ENCODE measurements at regions not wholly inside any gene's neighbourhood (a gene's known extent, or its start where the extent isn't known, plus 50 kb on each side); places are given as distances from the start of the nearest gene placed in this dataset.

DNA sequence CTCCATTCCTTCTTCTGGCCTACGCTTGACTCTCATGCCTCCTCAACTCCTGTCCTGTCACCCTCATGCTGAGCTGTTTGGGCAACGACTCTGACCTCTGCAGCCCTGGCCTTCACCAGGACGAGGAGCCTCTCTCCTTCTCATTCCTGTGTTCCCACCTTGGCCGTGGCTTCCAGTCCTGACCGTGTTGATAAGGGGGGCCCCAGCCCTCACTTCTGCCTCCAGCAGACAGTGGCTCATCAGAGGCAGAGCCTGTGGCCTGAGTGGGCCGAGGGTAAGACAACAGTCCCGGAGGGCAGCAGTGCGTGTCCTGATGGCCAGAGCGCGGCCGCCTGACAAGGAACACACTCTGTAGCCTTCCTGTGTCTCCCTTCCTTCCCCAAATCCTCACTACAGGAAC is 61.7 kb upstream of the UBE3C start:
- TF ChIP-seq, protein P1, sequence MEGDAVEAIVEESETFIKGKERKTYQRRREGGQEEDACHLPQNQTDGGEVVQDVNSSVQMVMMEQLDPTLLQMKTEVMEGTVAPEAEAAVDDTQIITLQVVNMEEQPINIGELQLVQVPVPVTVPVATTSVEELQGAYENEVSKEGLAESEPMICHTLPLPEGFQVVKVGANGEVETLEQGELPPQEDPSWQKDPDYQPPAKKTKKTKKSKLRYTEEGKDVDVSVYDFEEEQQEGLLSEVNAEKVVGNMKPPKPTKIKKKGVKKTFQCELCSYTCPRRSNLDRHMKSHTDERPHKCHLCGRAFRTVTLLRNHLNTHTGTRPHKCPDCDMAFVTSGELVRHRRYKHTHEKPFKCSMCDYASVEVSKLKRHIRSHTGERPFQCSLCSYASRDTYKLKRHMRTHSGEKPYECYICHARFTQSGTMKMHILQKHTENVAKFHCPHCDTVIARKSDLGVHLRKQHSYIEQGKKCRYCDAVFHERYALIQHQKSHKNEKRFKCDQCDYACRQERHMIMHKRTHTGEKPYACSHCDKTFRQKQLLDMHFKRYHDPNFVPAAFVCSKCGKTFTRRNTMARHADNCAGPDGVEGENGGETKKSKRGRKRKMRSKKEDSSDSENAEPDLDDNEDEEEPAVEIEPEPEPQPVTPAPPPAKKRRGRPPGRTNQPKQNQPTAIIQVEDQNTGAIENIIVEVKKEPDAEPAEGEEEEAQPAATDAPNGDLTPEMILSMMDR (IDR thresholded peaks at IDR 0.05; ENCODE audit: low read depth, low read length, missing control alignments): no peak
- no peak for DNase-seq (ENCODE audit: low read depth)
- H3K4me3 ChIP-seq (ENCODE audit: low read depth, low read length): no peak overlapping the region
- in situ Hi-C loops (cut with HindIII; ENCODE audit: low sequenced_read_pairs): loop anchor here (5.0 kb wide), 1 partner anchor 50 kb away; no protein-coding TSS in a partner anchor

DNA sequence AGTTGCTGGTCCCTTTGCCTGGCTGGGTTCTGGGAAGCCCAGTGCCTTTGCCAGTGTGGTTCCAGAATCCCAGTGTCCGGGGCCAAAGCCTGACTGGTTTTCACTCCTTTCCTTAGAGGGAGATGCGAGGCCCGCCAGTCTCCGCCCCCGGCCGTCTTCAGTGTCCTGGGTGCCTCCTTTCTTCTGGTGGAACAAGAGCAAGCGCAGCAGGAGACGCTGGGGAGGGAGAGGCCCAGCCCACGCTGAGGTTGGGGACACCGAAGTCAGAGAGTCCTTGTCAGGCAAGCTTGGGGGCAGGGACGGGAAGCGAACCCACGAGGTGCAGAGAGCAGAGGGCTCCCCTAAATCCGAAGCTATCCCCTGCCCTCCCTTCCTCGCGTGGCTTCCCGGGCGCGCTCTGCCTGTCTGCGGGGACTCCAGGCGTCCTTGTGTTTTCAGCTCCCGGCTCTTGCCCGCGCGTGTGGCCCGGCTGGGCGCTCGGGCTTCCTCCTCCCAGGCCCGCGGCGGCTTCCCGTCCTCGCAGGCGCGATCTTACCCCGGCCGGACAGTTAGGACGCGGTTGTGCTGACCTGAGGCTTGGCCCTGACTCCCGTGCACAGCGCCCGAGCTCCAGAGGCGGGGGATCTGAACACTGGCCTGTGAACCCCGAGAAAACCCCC is 60.6 kb upstream of the UBE3C start:
- H3K4me3 ChIP-seq (ENCODE audit: low read depth, low read length): peak overlapping the region; percentile 16
- no peak for DNase-seq (ENCODE audit: low read depth)
- TF ChIP-seq, protein P1 (IDR thresholded peaks at IDR 0.05; ENCODE audit: low read depth, low read length, missing control alignments): no peak
- in situ Hi-C loops (cut with HindIII; ENCODE audit: low sequenced_read_pairs): loop anchor here (5.0 kb wide), 1 partner anchor 49 kb away; no protein-coding TSS in a partner anchor

- in situ Hi-C loops (cut with HindIII; ENCODE audit: low sequenced_read_pairs): loop anchor here (5.0 kb wide), 1 partner anchor 48 kb away; no protein-coding TSS in a partner anchor
- H3K4me3 ChIP-seq (ENCODE audit: low read depth, low read length): no peak overlapping the region
- TF ChIP-seq, protein P1 (IDR thresholded peaks at IDR 0.05; ENCODE audit: low read depth, low read length, missing control alignments): no peak
- no peak for DNase-seq (ENCODE audit: low read depth)
Measured at GRCh38 chr7:157079116-157079515, 59.6 kb upstream of the UBE3C start.

- TF ChIP-seq, protein P1 (IDR thresholded peaks at IDR 0.05; ENCODE audit: low read depth, low read length, missing control alignments): no peak
- no peak for DNase-seq (ENCODE audit: low read depth)
- in situ Hi-C loops (cut with HindIII; ENCODE audit: low sequenced_read_pairs): no loop called here
- H3K4me3 ChIP-seq (ENCODE audit: low read depth, low read length): no peak overlapping the region
Measured at GRCh38 chr7:157080111-157080730, 58.5 kb upstream of the UBE3C start.

DNA sequence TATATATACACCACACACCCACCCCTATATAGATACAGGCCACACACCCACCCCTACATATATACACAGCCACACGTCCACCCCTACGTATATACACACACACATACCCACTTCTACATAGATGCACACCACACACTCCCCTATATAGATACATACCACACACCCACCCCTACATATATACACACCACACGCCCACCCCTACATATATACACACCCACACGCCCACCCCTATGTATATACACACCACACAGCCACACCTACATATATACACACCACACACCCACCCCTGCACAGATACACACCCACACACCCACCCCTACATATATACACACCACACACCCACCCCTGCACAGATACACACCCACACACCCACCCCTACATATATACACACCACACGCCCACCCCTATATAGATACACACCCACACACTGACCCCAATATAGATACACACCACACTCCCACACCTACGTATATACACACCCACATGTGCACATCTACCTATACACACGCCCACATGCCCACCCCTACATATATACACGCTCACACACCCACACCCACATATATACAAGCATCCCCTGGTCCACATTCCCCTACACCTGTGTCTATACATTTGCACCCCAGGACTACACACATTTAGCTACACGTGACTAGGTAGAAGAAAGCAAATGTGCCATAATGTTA is 52.1 kb upstream of the UBE3C start:
- TF ChIP-seq, protein P1 (IDR thresholded peaks at IDR 0.05; ENCODE audit: low read depth, low read length, missing control alignments): no peak
- in situ Hi-C loops (cut with HindIII; ENCODE audit: low sequenced_read_pairs): no loop called here
- no peak for DNase-seq (ENCODE audit: low read depth)
- no peak overlapping the region for H3K4me3 ChIP-seq (ENCODE audit: low read depth, low read length)

- in situ Hi-C loops (cut with HindIII; ENCODE audit: low sequenced_read_pairs): no loop called here
- no peak for DNase-seq (ENCODE audit: low read depth)
- TF ChIP-seq, protein P1 (IDR thresholded peaks at IDR 0.05; ENCODE audit: low read depth, low read length, missing control alignments): no peak
Measured at GRCh38 chr7:157087646-157088045, 51.1 kb upstream of the UBE3C start.

More at GRCh38 chr7:157087646-157088045, 51.1 kb upstream of the UBE3C start:
- no peak overlapping the region for H3K4me3 ChIP-seq (ENCODE audit: low read depth, low read length)
